NT2/D1 (cell line): ENCODE measurements at regions not wholly inside any gene's neighbourhood (a gene's known extent, or its start where the extent isn't known, plus 50 kb on each side); places are given as distances from the start of the nearest gene placed in this dataset.

Experiments used
- DNase-seq: peaks from one replicate; pipeline ENCODE4 v3.0.0-alpha.2; 2011; ENCODE audit warnings: low read depth, low spot score
- H3K27me3 ChIP-seq: 2 replicates; pipeline ENCODE4 v1.6.0; 2011; ENCODE audit warnings: mild to moderate bottlenecking; ENCODE audit not compliant: insufficient read length, insufficient read depth
- H3K36me3 ChIP-seq: 2 replicates; pipeline ENCODE4 v1.6.1; 2011; ENCODE audit warnings: mild to moderate bottlenecking, low read length, mixed read lengths; ENCODE audit not compliant: insufficient read depth, insufficient read length
- H3K4me1 ChIP-seq: 2 replicates; pipeline ENCODE4 v1.5.1; 2011; ENCODE audit not compliant: insufficient read depth, insufficient read length
- H3K4me3 ChIP-seq: 2 replicates; pipeline ENCODE4 v1.5.1; 2011; ENCODE audit warnings: low read depth; ENCODE audit not compliant: insufficient read length
- H3K9ac ChIP-seq: 2 replicates; pipeline ENCODE4 v1.6.0; 2011; ENCODE audit warnings: low read depth; ENCODE audit not compliant: insufficient read length
- H3K9me3 ChIP-seq: 2 replicates; pipeline ENCODE4 v1.5.1; 2011; ENCODE audit warnings: mild to moderate bottlenecking, low read length; ENCODE audit not compliant: insufficient read depth
- SUZ12 ChIP-seq: IDR thresholded peaks from 2 replicates; pipeline ENCODE4 v1.6.1; 2011; ENCODE audit not compliant: insufficient read length, insufficient read depth; ENCODE audit errors: extremely low read depth
- YY1 ChIP-seq: IDR thresholded peaks from 2 replicates; pipeline ENCODE4 v1.6.1; 2011; ENCODE audit not compliant: insufficient read length, insufficient read depth
- ZNF274 ChIP-seq: IDR thresholded peaks from 2 replicates; pipeline ENCODE4 v1.6.1; 2011; ENCODE audit warnings: mild to moderate bottlenecking, low read depth, low read length

- H3K4me1 ChIP-seq, result no peaks in the 10 kb centered on the region
- no peaks in the 10 kb centered on the region for H3K36me3 ChIP-seq
- H3K4me3 ChIP-seq, result no peak overlapping the region
- no peak overlapping the region for H3K9ac ChIP-seq
- TF ChIP-seq YY1 (no peak), ZNF274 (no peak), SUZ12 (no peak)
- no peaks in the 10 kb centered on the region for H3K9me3 ChIP-seq
- no peak for DNase-seq
- H3K27me3 ChIP-seq, result no peaks in the 10 kb centered on the region
Measured at GRCh38 chrX:137305404-137305803, 260.5 kb upstream of the ZIC3 start.

DNA sequence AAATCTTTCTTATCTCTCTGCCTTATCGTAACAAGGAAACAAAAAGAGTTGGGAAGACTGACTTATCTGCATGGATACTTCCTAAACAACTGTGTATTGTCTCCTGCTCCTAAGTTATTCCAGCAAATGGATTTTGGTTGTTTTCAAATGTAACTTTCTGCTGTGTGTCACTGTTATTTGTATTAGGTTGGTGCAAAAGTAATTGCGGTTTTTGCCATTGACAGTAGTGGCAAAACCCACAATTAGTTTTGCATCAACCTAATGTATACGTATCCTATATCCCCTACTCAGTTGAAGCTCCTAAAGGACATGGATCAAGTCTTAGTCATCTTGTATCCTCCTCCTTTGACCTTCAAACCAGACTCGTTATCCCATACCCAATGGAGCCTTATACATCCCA is 263.4 kb upstream of the GPR101 start:
- Histone ChIP-seq H3K9me3 (no peaks in the 10 kb centered on the region), H3K27me3 (no peaks in the 10 kb centered on the region), H3K4me1 (no peaks in the 10 kb centered on the region), H3K9ac (no peak overlapping the region), H3K36me3 (no peaks in the 10 kb centered on the region), H3K4me3 (no peak overlapping the region)
- no peak for TF ChIP-seq YY1
- TF ChIP-seq SUZ12, result no peak
- no peak for TF ChIP-seq ZNF274
- no peak for DNase-seq

DNA sequence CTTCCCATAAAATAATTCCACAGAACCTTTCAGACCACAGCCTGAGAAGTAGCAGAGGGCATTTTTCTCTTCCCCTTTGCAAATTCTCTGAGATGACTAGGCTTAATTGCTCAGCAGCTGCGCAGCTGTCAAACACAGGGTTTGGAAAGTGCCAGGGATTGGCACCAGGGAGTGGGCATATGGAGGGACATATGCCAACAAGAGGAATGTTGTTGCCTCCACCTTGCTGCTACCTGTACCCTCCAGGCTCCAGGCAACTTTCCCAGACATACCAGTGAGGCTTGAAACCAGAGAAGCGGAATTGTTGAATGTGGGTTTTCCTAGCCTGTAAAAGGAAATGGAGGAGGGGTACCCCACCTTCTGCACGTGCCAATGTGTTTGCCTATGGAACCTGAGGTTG is 256.2 kb upstream of the GPR101 start:
- H3K9me3 ChIP-seq, result no peaks in the 10 kb centered on the region
- H3K36me3 ChIP-seq, result no peaks in the 10 kb centered on the region
- no peak overlapping the region for H3K4me3 ChIP-seq

GRCh38 chrX:137287191-137287590 is 253.4 kb upstream of the GPR101 start:
- H3K36me3 ChIP-seq, result no peaks in the 10 kb centered on the region
- H3K9me3 ChIP-seq, result no peaks in the 10 kb centered on the region
- TF ChIP-seq ZNF274 (no peak), SUZ12 (no peak), YY1 (no peak)
- DNase-seq, result no peak
- H3K4me1 ChIP-seq, result no peaks in the 10 kb centered on the region
- no peak overlapping the region for H3K4me3 ChIP-seq
- no peaks in the 10 kb centered on the region for H3K27me3 ChIP-seq
- H3K9ac ChIP-seq, result no peak overlapping the region

More for the DNA sequence above, 256.2 kb upstream of the GPR101 start:
- H3K4me1 ChIP-seq, result no peaks in the 10 kb centered on the region
- no peak for DNase-seq
- TF ChIP-seq SUZ12, result no peak
- TF ChIP-seq ZNF274, result no peak
- no peak for TF ChIP-seq YY1
- no peak overlapping the region for H3K9ac ChIP-seq
- H3K27me3 ChIP-seq, result no peaks in the 10 kb centered on the region

DNA sequence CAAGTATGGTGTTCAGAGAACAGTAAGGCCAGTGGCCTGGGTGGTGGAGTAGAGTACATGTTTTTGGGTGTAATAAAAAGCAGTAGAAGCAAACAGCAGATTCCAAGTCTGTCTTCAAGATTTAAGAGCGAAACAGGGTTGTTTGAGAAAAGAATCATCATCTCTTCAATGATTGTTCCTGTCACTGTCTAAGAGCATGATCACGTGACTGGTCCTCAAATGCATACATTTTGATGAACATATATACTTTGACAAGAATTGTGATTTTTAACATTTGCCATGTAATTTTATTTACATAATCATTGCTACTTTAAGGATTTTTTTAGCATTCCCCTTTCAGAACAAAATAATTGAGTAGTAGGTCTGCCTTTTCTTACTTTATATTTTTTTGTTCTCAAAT is 252.6 kb upstream of the GPR101 start:
- no peak for DNase-seq

GRCh38 chrX:137278825-137279224 is 245.0 kb upstream of the GPR101 start:
- H3K4me3 ChIP-seq, result no peak overlapping the region
- no peak for DNase-seq
- H3K36me3 ChIP-seq, result no peaks in the 10 kb centered on the region
- TF ChIP-seq ZNF274, result no peak
- no peak for TF ChIP-seq SUZ12
- no peak for TF ChIP-seq YY1
- no peak overlapping the region for H3K9ac ChIP-seq
- no peaks in the 10 kb centered on the region for H3K27me3 ChIP-seq
- H3K4me1 ChIP-seq, result no peaks in the 10 kb centered on the region
- H3K9me3 ChIP-seq, result no peaks in the 10 kb centered on the region

More for the DNA sequence above, 252.6 kb upstream of the GPR101 start:
- H3K9me3 ChIP-seq, result no peaks in the 10 kb centered on the region
- no peak overlapping the region for H3K4me3 ChIP-seq
- TF ChIP-seq ZNF274 (no peak), YY1 (no peak), SUZ12 (no peak)
- no peaks in the 10 kb centered on the region for H3K27me3 ChIP-seq
- H3K4me1 ChIP-seq, result no peaks in the 10 kb centered on the region
- no peak overlapping the region for H3K9ac ChIP-seq
- no peaks in the 10 kb centered on the region for H3K36me3 ChIP-seq

- Histone ChIP-seq H3K4me3 (no peak overlapping the region), H3K4me1 (no peaks in the 10 kb centered on the region), H3K27me3 (no peaks in the 10 kb centered on the region), H3K9ac (no peak overlapping the region), H3K9me3 (no peaks in the 10 kb centered on the region), H3K36me3 (no peaks in the 10 kb centered on the region)
- TF ChIP-seq ZNF274 (no peak), SUZ12 (no peak), YY1 (no peak)
- DNase-seq, result no peak
Measured at GRCh38 chrX:137263374-137263773, 229.6 kb upstream of the GPR101 start.
